Spleen (tissue), 11 donors: ENCODE measurements at regions not wholly inside any gene's neighbourhood (a gene's known extent, or its start where the extent isn't known, plus 50 kb on each side); places are given as distances from the start of the nearest gene placed in this dataset.

Experiments used
- DNase-seq: peaks from one replicate; pipeline ENCODE4 v3.0.0-alpha.2; 2020
- H3K27ac ChIP-seq, 8 donors: fragments of 200-600 bp; sonication (generic) in 7 of 8; 1 replicate in 4 of 8; 2 replicates in 4 of 8; pipeline versions ENCODE4 v1.5.0 to v1.8.0; 2016 to 2021; ENCODE audit warnings: inconsistent platforms in 4 of 8, mild to moderate bottlenecking in 4 of 8, moderate library complexity in 1 of 8
- H3K27me3 ChIP-seq, 7 donors: fragments of 200-600 bp; sonication (generic) in 6 of 7; replicated peaks in 1 of 7; 1 replicate in 4 of 7; 2 replicates in 3 of 7; pipeline versions ENCODE4 v1.5.0 to v1.8.0; 2016 to 2021; ENCODE audit warnings: inconsistent platforms in 3 of 7, mild to moderate bottlenecking in 1 of 7
- H3K36me3 ChIP-seq, 6 donors: fragments of 200-600 bp; sonication (generic) in 5 of 6; 1 replicate in 4 of 6; 2 replicates in 2 of 6; pipeline versions ENCODE4 v1.5.0 to v1.8.0; 2016 to 2021; ENCODE audit warnings: inconsistent platforms in 2 of 6
- H3K4me1 ChIP-seq, 6 donors: fragments of 200-600 bp; sonication (generic) in 5 of 6; 1 replicate in 3 of 6; 2 replicates in 3 of 6; pipeline versions ENCODE4 v1.5.0 to v1.8.0; 2016 to 2021; ENCODE audit warnings: inconsistent platforms in 3 of 6
- H3K4me3 ChIP-seq, 8 donors: fragments of 200-600 bp; sonication (generic) in 7 of 8; 1 replicate in 4 of 8; 2 replicates in 4 of 8; pipeline versions ENCODE4 v1.5.0 to v1.8.0; 2016 to 2021; ENCODE audit warnings: inconsistent platforms in 4 of 8, mild to moderate bottlenecking in 4 of 8, moderate library complexity in 2 of 8
- H3K9me3 ChIP-seq, 8 donors: fragments of 200-600 bp; sonication (generic) in 7 of 8; 1 replicate in 4 of 8; 2 replicates in 4 of 8; pipeline versions ENCODE4 v1.5.0 to v1.8.0; 2016 to 2021; ENCODE audit warnings: inconsistent platforms in 4 of 8
- CTCF ChIP-seq, 11 experiments: fragments of 200-600 bp in 7 of 11; fragments of 450-650 bp in 4 of 11; sonication (generic) in 4 of 11; IDR thresholded peaks in 8 of 11; conservative IDR thresholded peaks in 3 of 11; 1 replicate in 7 of 11; 2 replicates in 4 of 11; pipeline versions ENCODE4 v1.4.0 to v1.8.0; 2016 to 2021; ENCODE audit warnings: antibody characterized with exemption in 11 of 11, inconsistent platforms in 4 of 11, mild to moderate bottlenecking in 1 of 11
- POLR2A ChIP-seq, 3 donors: fragments of 450-650 bp; IDR thresholded peaks; one replicate each; pipeline ENCODE4 v1.5.1; 2017; ENCODE audit warnings: antibody characterized with exemption in 3 of 3, mild to moderate bottlenecking in 1 of 3
- POLR2AphosphoS5 ChIP-seq, 3 donors: sonication (generic); formaldehyde crosslinking; IDR thresholded peaks; one replicate each; pipeline ENCODE4 v1.5.1; 2017; ENCODE audit warnings: antibody characterized with exemption in 3 of 3
- WGBS, 5 donors: extraction: QIAGEN DNeasy Blood & Tissue Kit in 3 of 5; methylation state at CpG; one replicate each; pipeline versions ENCODE4 v1.1.5 to v1.1.7; 2013 to 2018; 5-methylcytosine and 5-hydroxymethylcytosine counted together
- intact Hi-C: fragments of 100-400 bp; cut with DNase I; formaldehyde crosslinking; loops from one replicate; pipeline ENCODE4 v1.15.0; 2023; ENCODE audit warnings: low total_unique reads
- donor health status: healthy with polysubstance abuse.
- donor health status: DM: no; HTN: no; CAD: no; lungs with moderate emphysema.
- donor health status: DM: no; HTN: no; CAD: no.
- donor health status: Bipolar disorder and iron deficiency.
- donor health status: healthy.
- donor health status: DM: no; HTN: no; CAD: no.
- donor health status: DM: yes; HTN: yes; CAD: no.

GRCh38 chr5:171659896-171660295, 125.7 kb upstream of the SMIM23 start:
- intact Hi-C loops, result no loop called here
- Histone ChIP-seq H3K27me3 (peaks cover 0 to 2% (median 0%) of the 10 kb centered on the region in 7 donors), H3K4me1 (no peaks in the 10 kb centered on the region), H3K27ac (no peak overlapping the region), H3K36me3 (no peaks in the 10 kb centered on the region), H3K4me3 (no peak overlapping the region), H3K9me3 (no peaks in the 10 kb centered on the region)
- DNase-seq, result no peak
- 90 to 94% (median 92%) methylated on average over 5 of the region's 5 CpGs for WGBS, 5 donors
- TF ChIP-seq CTCF (IDR thresholded peaks at IDR 0.05 in 8 of 11, conservative IDR thresholded peaks at IDR 0.05 in 3 of 11) (no peak), POLR2A (IDR thresholded peaks at IDR 0.05) (no peak), POLR2AphosphoS5 (IDR thresholded peaks at IDR 0.05) (no peak)

- H3K36me3 ChIP-seq, result no peaks in the 10 kb centered on the region
- H3K27me3 ChIP-seq, result no peaks in the 10 kb centered on the region
- DNase-seq, result no peak
- H3K4me1 ChIP-seq, result no peaks in the 10 kb centered on the region
- H3K9me3 ChIP-seq, result no peaks in the 10 kb centered on the region
- no peak overlapping the region for H3K4me3 ChIP-seq
- intact Hi-C loops, result no loop called here
- TF ChIP-seq POLR2AphosphoS5 (IDR thresholded peaks at IDR 0.05) (no peak), POLR2A (IDR thresholded peaks at IDR 0.05) (no peak), CTCF (IDR thresholded peaks at IDR 0.05 in 8 of 11, conservative IDR thresholded peaks at IDR 0.05 in 3 of 11) (no peak)
- no peak overlapping the region for H3K27ac ChIP-seq
- 27 to 62% (median 46%) methylated on average over 8 to 9 of the region's 9 CpGs for WGBS, 5 donors
These were observed 125.2 kb upstream of the SMIM23 start for GRCh38 chr5:171660434-171660833.

- TF ChIP-seq POLR2AphosphoS5 (IDR thresholded peaks at IDR 0.05) (no peak), CTCF (IDR thresholded peaks at IDR 0.05 in 8 of 11, conservative IDR thresholded peaks at IDR 0.05 in 3 of 11) (no peak), POLR2A (IDR thresholded peaks at IDR 0.05) (no peak)
- Histone ChIP-seq H3K4me3 (no peak overlapping the region), H3K4me1 (no peaks in the 10 kb centered on the region), H3K27me3 (peaks cover 0 to 6% (median 0%) of the 10 kb centered on the region in 7 donors), H3K9me3 (no peaks in the 10 kb centered on the region), H3K27ac (no peak overlapping the region), H3K36me3 (no peaks in the 10 kb centered on the region)
- 78 to 92% (median 79%) methylated on average over 2 of the region's 2 CpGs for WGBS, 5 donors
- intact Hi-C loops, result no loop called here
- DNase-seq, result no peak
These were observed 124.5 kb upstream of the SMIM23 start for GRCh38 chr5:171661143-171661542.

- intact Hi-C loops, result no loop called here
- Histone ChIP-seq H3K4me1 (no peaks in the 10 kb centered on the region), H3K27me3 (peaks cover 0 to 14% (median 0%) of the 10 kb centered on the region in 7 donors), H3K36me3 (no peaks in the 10 kb centered on the region), H3K4me3 (no peak overlapping the region), H3K9me3 (no peaks in the 10 kb centered on the region), H3K27ac (no peak overlapping the region)
- 89 to 94% (median 90%) methylated on average over 9 of the region's 9 CpGs for whole genome bisulfite sequencing, 5 donors
- TF ChIP-seq POLR2AphosphoS5 (IDR thresholded peaks at IDR 0.05) (no peak), CTCF (IDR thresholded peaks at IDR 0.05 in 8 of 11, conservative IDR thresholded peaks at IDR 0.05 in 3 of 11) (no peak), POLR2A (IDR thresholded peaks at IDR 0.05) (no peak)
- no peak for DNase-seq
These were observed 122.1 kb upstream of the SMIM23 start for GRCh38 chr5:171663311-171664085.
